ENCODE measurements at regions not wholly inside any gene's neighbourhood (a gene's known extent, or its start where the extent isn't known, plus 50 kb on each side); places are given as distances from the start of the nearest gene placed in this dataset.

DNA sequence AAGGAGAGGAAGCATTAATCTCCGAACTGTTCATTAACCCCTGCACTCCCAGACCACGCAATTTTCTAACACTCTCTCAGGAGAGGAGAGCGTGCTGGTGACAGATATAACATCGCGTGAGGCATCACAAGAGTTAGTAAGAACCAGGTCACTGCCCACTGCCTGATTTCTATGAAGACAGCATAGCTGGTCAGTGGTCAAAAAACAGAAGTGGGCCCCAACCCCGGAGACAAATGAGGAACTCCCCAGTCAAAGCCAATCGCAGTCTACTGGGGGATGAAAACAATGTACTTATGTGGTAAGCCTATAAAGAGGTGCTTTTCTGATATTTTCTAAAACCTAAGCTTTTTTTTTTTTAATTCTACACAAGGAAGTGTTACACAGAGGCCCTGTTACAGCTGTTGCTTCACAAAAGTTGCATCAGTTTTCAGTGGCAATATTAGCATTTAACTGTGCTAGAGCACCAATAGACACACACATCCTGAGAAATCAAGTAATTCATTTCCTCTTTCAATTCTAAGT, 231.8 kb upstream of the IRF2BP2 start:
- H3K27ac ChIP-seq = peak overlapping the region in 1 of 2 donors; percentile 81
- intact Hi-C loops (cut with DNase I) = no loop called here
- no peaks in the 10 kb centered on the region for H3K27me3 ChIP-seq
- no peak overlapping the region for H3K4me3 ChIP-seq
- no peaks in the 10 kb centered on the region for H3K36me3 ChIP-seq
- ATAC-seq (peak; percentile 58), DNase-seq (peak in 1 of 4 donors; percentile 79)
- TF ChIP-seq, protein P1, sequence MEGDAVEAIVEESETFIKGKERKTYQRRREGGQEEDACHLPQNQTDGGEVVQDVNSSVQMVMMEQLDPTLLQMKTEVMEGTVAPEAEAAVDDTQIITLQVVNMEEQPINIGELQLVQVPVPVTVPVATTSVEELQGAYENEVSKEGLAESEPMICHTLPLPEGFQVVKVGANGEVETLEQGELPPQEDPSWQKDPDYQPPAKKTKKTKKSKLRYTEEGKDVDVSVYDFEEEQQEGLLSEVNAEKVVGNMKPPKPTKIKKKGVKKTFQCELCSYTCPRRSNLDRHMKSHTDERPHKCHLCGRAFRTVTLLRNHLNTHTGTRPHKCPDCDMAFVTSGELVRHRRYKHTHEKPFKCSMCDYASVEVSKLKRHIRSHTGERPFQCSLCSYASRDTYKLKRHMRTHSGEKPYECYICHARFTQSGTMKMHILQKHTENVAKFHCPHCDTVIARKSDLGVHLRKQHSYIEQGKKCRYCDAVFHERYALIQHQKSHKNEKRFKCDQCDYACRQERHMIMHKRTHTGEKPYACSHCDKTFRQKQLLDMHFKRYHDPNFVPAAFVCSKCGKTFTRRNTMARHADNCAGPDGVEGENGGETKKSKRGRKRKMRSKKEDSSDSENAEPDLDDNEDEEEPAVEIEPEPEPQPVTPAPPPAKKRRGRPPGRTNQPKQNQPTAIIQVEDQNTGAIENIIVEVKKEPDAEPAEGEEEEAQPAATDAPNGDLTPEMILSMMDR (IDR thresholded peaks at IDR 0.05) = no peak
- H3K9me3 ChIP-seq = no peaks in the 10 kb centered on the region
- H3K4me1 ChIP-seq = peaks cover 0 to 87% of the 10 kb centered on the region in 2 donors

DNA sequence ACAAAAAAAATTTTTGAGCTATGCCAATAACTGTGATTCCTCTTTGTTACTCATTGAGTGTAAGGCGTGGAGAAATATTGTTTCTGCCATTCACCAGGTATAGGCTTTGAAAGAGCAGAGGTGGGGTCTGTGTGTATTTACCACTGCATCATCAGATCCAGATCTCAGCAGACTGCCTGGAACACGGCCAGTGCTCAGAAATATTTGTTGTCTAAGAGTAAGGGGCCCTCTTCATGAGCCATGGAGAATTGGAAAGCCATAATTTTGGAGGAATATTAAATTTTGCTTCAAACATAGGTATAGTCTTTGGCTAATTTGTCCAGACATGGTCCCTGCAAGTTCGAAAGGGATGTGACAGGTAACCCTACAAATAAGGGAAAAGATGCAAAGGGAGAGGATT, 231.3 kb upstream of the IRF2BP2 start:
- Histone ChIP-seq H3K9me3 (no peaks in the 10 kb centered on the region), H3K27me3 (no peaks in the 10 kb centered on the region), H3K36me3 (no peaks in the 10 kb centered on the region), H3K4me3 (no peak overlapping the region), H3K4me1 (peaks cover 0 to 92% of the 10 kb centered on the region in 2 donors), H3K27ac (peak overlapping the region in 1 of 2 donors; percentile 81)
- no peak for ATAC-seq
- intact Hi-C loops (cut with DNase I) = no loop called here
- no peak for DNase-seq
- TF ChIP-seq, protein P1 (IDR thresholded peaks at IDR 0.05) = no peak

DNA sequence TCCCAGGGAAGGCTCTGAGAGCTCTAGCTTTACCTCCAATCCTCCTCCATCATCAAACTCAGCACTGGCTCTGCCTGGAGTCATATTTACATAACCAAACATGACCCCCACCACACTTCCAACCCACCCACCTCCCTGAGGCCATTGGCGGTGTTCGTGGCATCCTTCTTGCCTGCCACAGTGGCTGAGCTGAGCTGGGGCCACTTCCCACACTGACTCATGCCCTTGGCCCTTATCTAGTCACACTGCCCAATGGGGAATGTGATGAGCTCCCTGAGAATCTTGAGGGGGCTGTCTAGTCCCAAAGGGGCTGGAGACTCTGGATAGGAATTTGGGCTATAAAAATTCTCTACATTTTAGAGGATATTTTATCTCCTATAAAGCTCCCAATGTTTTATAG, 230.9 kb upstream of the IRF2BP2 start:
- no peaks in the 10 kb centered on the region for H3K9me3 ChIP-seq
- intact Hi-C loops (cut with DNase I) = no loop called here
- peak overlapping the region in 1 of 2 donors; percentile 81 for H3K27ac ChIP-seq
- TF ChIP-seq, protein P1 (IDR thresholded peaks at IDR 0.05) = no peak
- ATAC-seq = no peak
- DNase-seq = peak in 1 of 4 donors; percentile 71
- H3K27me3 ChIP-seq = no peaks in the 10 kb centered on the region
- H3K36me3 ChIP-seq = no peaks in the 10 kb centered on the region
- no peak overlapping the region for H3K4me3 ChIP-seq
- H3K4me1 ChIP-seq = peaks cover 0 to 93% of the 10 kb centered on the region in 2 donors

DNA sequence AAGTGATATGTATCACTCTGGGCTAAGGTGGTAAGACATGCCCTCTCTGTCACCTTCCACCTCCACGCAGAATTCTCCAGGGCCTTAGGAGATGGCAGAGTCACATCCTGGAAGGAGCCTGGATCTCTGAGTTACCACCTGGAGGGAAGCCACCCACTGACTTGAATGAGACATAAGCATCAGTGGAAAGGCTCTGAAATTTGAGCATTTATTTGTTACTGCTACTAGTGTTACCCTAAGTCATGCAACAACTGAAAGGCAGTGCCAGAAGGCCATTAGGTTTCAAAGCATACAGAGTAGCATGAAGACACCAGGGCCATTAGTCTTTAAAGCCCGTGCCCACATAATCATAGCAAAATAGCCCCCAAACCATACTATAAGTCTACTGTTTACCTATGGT, 230.3 kb upstream of the IRF2BP2 start:
- no peak overlapping the region for H3K4me3 ChIP-seq
- DNase-seq (no peak), ATAC-seq (no peak)
- no peaks in the 10 kb centered on the region for H3K36me3 ChIP-seq
- H3K4me1 ChIP-seq = peaks cover 0 to 87% of the 10 kb centered on the region in 2 donors
- H3K9me3 ChIP-seq = no peaks in the 10 kb centered on the region
- H3K27ac ChIP-seq = no peak overlapping the region
- TF ChIP-seq, protein P1 (IDR thresholded peaks at IDR 0.05) = no peak
- intact Hi-C loops (cut with DNase I) = no loop called here
- no peaks in the 10 kb centered on the region for H3K27me3 ChIP-seq

DNA sequence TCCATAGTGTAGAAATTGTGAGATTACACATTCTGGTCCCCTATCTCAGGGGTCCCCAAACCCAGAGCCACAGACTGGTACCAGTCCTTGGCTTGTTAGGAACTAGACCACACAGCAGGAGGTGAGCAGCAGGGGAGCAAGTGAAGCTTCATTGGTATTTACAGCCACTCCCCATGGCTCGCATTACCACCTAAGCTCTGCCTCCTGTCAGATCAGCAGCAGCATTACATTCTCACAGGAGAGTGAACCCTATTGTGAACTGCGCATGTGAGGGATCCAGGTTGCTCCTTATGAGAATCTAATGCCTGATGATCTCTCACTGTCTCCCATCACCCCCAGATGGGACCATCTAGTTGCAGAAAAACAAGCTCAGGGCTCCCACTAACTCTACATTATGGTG, 229.7 kb upstream of the IRF2BP2 start:
- DNase-seq = no peak
- Histone ChIP-seq H3K36me3 (no peaks in the 10 kb centered on the region), H3K27ac (peak overlapping the region in 1 of 2 donors; percentile 68), H3K9me3 (no peaks in the 10 kb centered on the region), H3K4me3 (no peak overlapping the region), H3K4me1 (peaks cover 0 to 81% of the 10 kb centered on the region in 2 donors), H3K27me3 (no peaks in the 10 kb centered on the region)
- intact Hi-C loops (cut with DNase I) = no loop called here
- TF ChIP-seq, protein P1 (IDR thresholded peaks at IDR 0.05) = no peak
- ATAC-seq = no peak
